IMR-90 (cell line): ENCODE measurements at regions not wholly inside any gene's neighbourhood (a gene's known extent, or its start where the extent isn't known, plus 50 kb on each side); places are given as distances from the start of the nearest gene placed in this dataset.

Experiments
- BHLHE40 ChIP-seq: fragments of 150-350 bp; IDR thresholded peaks from 2 replicates; pipeline ENCODE4 v1.6.1; 2016; ENCODE audit warnings: mild to moderate bottlenecking, low read depth, low read length
- CEBPB ChIP-seq: IDR thresholded peaks from 2 replicates; pipeline ENCODE4 v1.6.1; 2012; ENCODE audit warnings: low read depth, low read length, improper control_type of control experiment
- CHD1 ChIP-seq: IDR thresholded peaks from 2 replicates; pipeline ENCODE4 v1.6.1; 2012; ENCODE audit warnings: low read depth, low read length, improper control_type of control experiment
- ELK1 ChIP-seq: fragments of 150-350 bp; IDR thresholded peaks from 2 replicates; pipeline ENCODE4 v1.6.1; 2016; ENCODE audit warnings: low read depth, mild to moderate bottlenecking, low read length, moderate library complexity, borderline replicate concordance
- FOS ChIP-seq: fragments of 150-350 bp; IDR thresholded peaks from 2 replicates; pipeline ENCODE4 v1.6.1; 2016; ENCODE audit warnings: low read depth, low read length
- MAFK ChIP-seq: IDR thresholded peaks from 2 replicates; pipeline ENCODE4 v1.6.1; 2012; ENCODE audit warnings: low read depth, low read length, improper control_type of control experiment
- MAZ ChIP-seq: IDR thresholded peaks from 2 replicates; pipeline ENCODE4 v1.6.1; 2012; ENCODE audit warnings: low read depth, mild to moderate bottlenecking, low read length, improper control_type of control experiment, moderate library complexity, borderline replicate concordance
- MXI1 ChIP-seq: IDR thresholded peaks from 2 replicates; pipeline ENCODE4 v1.6.1; 2012; ENCODE audit warnings: low read depth, mild to moderate bottlenecking, low read length, moderate library complexity, borderline replicate concordance
- POLR2A ChIP-seq: IDR thresholded peaks from 2 replicates; pipeline ENCODE4 v1.6.1; 2012; ENCODE audit warnings: mild to moderate bottlenecking, low read depth, low read length
- RAD21 ChIP-seq: IDR thresholded peaks from 2 replicates; pipeline ENCODE4 v1.6.1; 2012; ENCODE audit warnings: low read length, improper control_type of control experiment
- RCOR1 ChIP-seq: IDR thresholded peaks from 2 replicates; pipeline ENCODE4 v1.6.1; 2012; ENCODE audit warnings: mild to moderate bottlenecking, low read length, improper control_type of control experiment; ENCODE audit not compliant: insufficient replicate concordance
- SMC3 ChIP-seq: fragments of 150-350 bp; IDR thresholded peaks from 2 replicates; pipeline ENCODE4 v1.6.1; 2016; ENCODE audit warnings: low read depth, mild to moderate bottlenecking, antibody characterized with exemption, low read length, moderate library complexity
- TF ChIP-seq, protein P1 (sequence below): conservative IDR thresholded peaks from 2 replicates; pipeline ENCODE4 v1.5.1; 2012; ENCODE audit warnings: mild to moderate bottlenecking, low read depth, low read length, improper control_type of control experiment
- TF ChIP-seq, protein P2 (sequence below): fragments of 150-350 bp; IDR thresholded peaks from 2 replicates; pipeline ENCODE4 v1.6.1; 2017; ENCODE audit warnings: mild to moderate bottlenecking, antibody characterized with exemption, low read length, low read depth

- TF ChIP-seq POLR2A, result no peak
- no peak for TF ChIP-seq MAZ
- TF ChIP-seq FOS, result no peak
- TF ChIP-seq, protein P1, sequence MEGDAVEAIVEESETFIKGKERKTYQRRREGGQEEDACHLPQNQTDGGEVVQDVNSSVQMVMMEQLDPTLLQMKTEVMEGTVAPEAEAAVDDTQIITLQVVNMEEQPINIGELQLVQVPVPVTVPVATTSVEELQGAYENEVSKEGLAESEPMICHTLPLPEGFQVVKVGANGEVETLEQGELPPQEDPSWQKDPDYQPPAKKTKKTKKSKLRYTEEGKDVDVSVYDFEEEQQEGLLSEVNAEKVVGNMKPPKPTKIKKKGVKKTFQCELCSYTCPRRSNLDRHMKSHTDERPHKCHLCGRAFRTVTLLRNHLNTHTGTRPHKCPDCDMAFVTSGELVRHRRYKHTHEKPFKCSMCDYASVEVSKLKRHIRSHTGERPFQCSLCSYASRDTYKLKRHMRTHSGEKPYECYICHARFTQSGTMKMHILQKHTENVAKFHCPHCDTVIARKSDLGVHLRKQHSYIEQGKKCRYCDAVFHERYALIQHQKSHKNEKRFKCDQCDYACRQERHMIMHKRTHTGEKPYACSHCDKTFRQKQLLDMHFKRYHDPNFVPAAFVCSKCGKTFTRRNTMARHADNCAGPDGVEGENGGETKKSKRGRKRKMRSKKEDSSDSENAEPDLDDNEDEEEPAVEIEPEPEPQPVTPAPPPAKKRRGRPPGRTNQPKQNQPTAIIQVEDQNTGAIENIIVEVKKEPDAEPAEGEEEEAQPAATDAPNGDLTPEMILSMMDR, result no peak
- no peak for TF ChIP-seq MXI1
- TF ChIP-seq RCOR1, result no peak
- no peak for TF ChIP-seq ELK1
- TF ChIP-seq BHLHE40, result no peak
- TF ChIP-seq, protein P2, sequence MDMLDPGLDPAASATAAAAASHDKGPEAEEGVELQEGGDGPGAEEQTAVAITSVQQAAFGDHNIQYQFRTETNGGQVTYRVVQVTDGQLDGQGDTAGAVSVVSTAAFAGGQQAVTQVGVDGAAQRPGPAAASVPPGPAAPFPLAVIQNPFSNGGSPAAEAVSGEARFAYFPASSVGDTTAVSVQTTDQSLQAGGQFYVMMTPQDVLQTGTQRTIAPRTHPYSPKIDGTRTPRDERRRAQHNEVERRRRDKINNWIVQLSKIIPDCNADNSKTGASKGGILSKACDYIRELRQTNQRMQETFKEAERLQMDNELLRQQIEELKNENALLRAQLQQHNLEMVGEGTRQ, result no peak
- no peak for TF ChIP-seq RAD21
- TF ChIP-seq SMC3, result no peak
- TF ChIP-seq CHD1, result no peak
- TF ChIP-seq CEBPB, result no peak
- no peak for TF ChIP-seq MAFK
Observed at GRCh38 chr12:102281231-102281630, 83.6 kb upstream of the PMCH start.
